ENCODE measurements at regions not wholly inside any gene's neighbourhood (a gene's known extent, or its start where the extent isn't known, plus 50 kb on each side); places are given as distances from the start of the nearest gene placed in this dataset.

GRCh38 chrX:69216911-69217310 lies 51.7 kb upstream of the PJA1 start:
- intact Hi-C loops (cut with DNase I, micrococcal nuclease) = no loop called here
- ChIA-PET POLR2A (no interaction called here), CTCF (no interaction called here)
- H3K27me3 ChIP-seq (ENCODE audit: control insufficient read depth in 1 of 2, insufficient read depth in 2 of 2, low read length in 2 of 2) = no peaks in the 10 kb centered on the region
- Mint-ChIP-seq H3K4me1 (ENCODE audit: low read depth) (no peaks in the 10 kb centered on the region), H3K36me3 (ENCODE audit: low read depth) (no peaks in the 10 kb centered on the region), H3K27ac (no peak overlapping the region), H3K27me3 (no peaks in the 10 kb centered on the region), H3K9me3 (no peaks in the 10 kb centered on the region), H3K4me3 (no peak overlapping the region)
- TF ChIP-seq CTCF (IDR thresholded peaks at IDR 0.05) = no peak
- H3K9me3 ChIP-seq (ENCODE audit: control insufficient read depth in 1 of 2, insufficient read depth in 1 of 2, low read length in 2 of 2) = no peaks in the 10 kb centered on the region
- ATAC-seq (ENCODE audit: poor library complexity) (no peak), DNase-seq (no peak)
- H3K27ac ChIP-seq (ENCODE audit: low read depth in 1 of 2, low read length in 2 of 2) = no peak overlapping the region
- no peaks in the 10 kb centered on the region for H3K36me3 ChIP-seq (ENCODE audit: insufficient read depth, low read length)
- no peak overlapping the region for H3K4me3 ChIP-seq (ENCODE audit: low read length)
- peaks cover 4% of the 10 kb centered on the region for H3K4me1 ChIP-seq (ENCODE audit: insufficient read depth, low read length)

GRCh38 chrX:69216446-69216845 lies 51.2 kb upstream of the PJA1 start:
- DNase-seq = no peak
- ChIA-PET CTCF (no interaction called here), POLR2A (no interaction called here)
- Histone ChIP-seq H3K4me3 (ENCODE audit: low read length) (no peak overlapping the region), H3K36me3 (ENCODE audit: insufficient read depth, low read length) (no peaks in the 10 kb centered on the region), H3K4me1 (ENCODE audit: insufficient read depth, low read length) (no peaks in the 10 kb centered on the region), H3K9me3 (ENCODE audit: control insufficient read depth in 1 of 2, insufficient read depth in 1 of 2, low read length in 2 of 2) (no peaks in the 10 kb centered on the region), H3K27me3 (ENCODE audit: control insufficient read depth in 1 of 2, insufficient read depth in 2 of 2, low read length in 2 of 2) (no peaks in the 10 kb centered on the region), H3K27ac (ENCODE audit: low read depth in 1 of 2, low read length in 2 of 2) (no peak overlapping the region)
- intact Hi-C loops (cut with DNase I, micrococcal nuclease) = no loop called here
- Mint-ChIP-seq H3K27ac (no peak overlapping the region), H3K9me3 (no peaks in the 10 kb centered on the region), H3K4me1 (ENCODE audit: low read depth) (no peaks in the 10 kb centered on the region), H3K4me3 (no peak overlapping the region), H3K27me3 (no peaks in the 10 kb centered on the region), H3K36me3 (ENCODE audit: low read depth) (no peaks in the 10 kb centered on the region)
- no peak for ATAC-seq (ENCODE audit: poor library complexity)
- TF ChIP-seq CTCF (IDR thresholded peaks at IDR 0.05) = no peak

- no peaks in the 10 kb centered on the region for H3K9me3 ChIP-seq (ENCODE audit: control insufficient read depth in 1 of 2, insufficient read depth in 1 of 2, low read length in 2 of 2)
- ChIA-PET CTCF (no interaction called here), POLR2A (no interaction called here)
- H3K4me1 ChIP-seq (ENCODE audit: insufficient read depth, low read length) = no peaks in the 10 kb centered on the region
- H3K4me1 Mint-ChIP-seq (ENCODE audit: low read depth) = no peaks in the 10 kb centered on the region
- no peak overlapping the region for H3K4me3 ChIP-seq (ENCODE audit: low read length)
- no peak overlapping the region for H3K4me3 Mint-ChIP-seq
- ATAC-seq (ENCODE audit: poor library complexity) (no peak), DNase-seq (no peak)
- intact Hi-C loops (cut with DNase I, micrococcal nuclease) = no loop called here
- H3K27ac Mint-ChIP-seq = no peak overlapping the region
- TF ChIP-seq CTCF (IDR thresholded peaks at IDR 0.05) = no peak
- H3K27me3 Mint-ChIP-seq = no peaks in the 10 kb centered on the region
- H3K36me3 ChIP-seq (ENCODE audit: insufficient read depth, low read length) = no peaks in the 10 kb centered on the region
- no peaks in the 10 kb centered on the region for H3K9me3 Mint-ChIP-seq
- no peaks in the 10 kb centered on the region for H3K27me3 ChIP-seq (ENCODE audit: control insufficient read depth in 1 of 2, insufficient read depth in 2 of 2, low read length in 2 of 2)
- H3K36me3 Mint-ChIP-seq (ENCODE audit: low read depth) = no peaks in the 10 kb centered on the region
- H3K27ac ChIP-seq (ENCODE audit: low read depth in 1 of 2, low read length in 2 of 2) = no peak overlapping the region
Measured at GRCh38 chrX:69215161-69215875, 50.1 kb upstream of the PJA1 start.
